Liver (tissue), 3 donors: ENCODE measurements at regions not wholly inside any gene's neighbourhood (a gene's known extent, or its start where the extent isn't known, plus 50 kb on each side); places are given as distances from the start of the nearest gene placed in this dataset.

Experiments used
- JUND ChIP-seq, 2 donors: IDR thresholded peaks; 2 replicates each; pipeline ENCODE4 v1.6.1; 2016; ENCODE audit warnings: antibody characterized with exemption in 2 of 2
- TF ChIP-seq, protein P1 (sequence below): fragments of 150-350 bp; IDR thresholded peaks from 2 replicates; pipeline ENCODE4 v1.5.1; 2017; ENCODE audit warnings: improper control_type of control experiment, low read depth, low read length; ENCODE audit not compliant: missing input control
- donor health status: healthy.
- donor health status: healthy.

DNA sequence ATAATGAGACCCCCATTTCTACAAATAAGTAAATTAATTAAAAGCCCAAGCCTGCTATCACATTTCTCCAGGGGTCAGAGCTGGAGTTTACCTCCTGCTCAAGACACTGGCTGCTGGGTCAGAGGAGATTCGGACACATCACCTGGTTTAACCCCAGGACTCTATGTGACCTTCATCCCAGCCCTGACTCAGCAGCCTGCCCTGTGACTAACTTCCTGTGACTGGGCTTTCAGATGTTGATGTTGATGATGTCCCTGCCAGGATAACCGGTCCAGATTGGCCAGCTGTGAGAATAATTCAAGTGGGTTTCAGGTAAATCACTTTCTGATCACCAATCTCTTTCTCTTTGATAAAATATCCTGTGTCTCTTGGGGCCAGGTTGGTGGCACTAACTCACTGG is 102.4 kb upstream of the MAML3 start:
- TF ChIP-seq, protein P1, sequence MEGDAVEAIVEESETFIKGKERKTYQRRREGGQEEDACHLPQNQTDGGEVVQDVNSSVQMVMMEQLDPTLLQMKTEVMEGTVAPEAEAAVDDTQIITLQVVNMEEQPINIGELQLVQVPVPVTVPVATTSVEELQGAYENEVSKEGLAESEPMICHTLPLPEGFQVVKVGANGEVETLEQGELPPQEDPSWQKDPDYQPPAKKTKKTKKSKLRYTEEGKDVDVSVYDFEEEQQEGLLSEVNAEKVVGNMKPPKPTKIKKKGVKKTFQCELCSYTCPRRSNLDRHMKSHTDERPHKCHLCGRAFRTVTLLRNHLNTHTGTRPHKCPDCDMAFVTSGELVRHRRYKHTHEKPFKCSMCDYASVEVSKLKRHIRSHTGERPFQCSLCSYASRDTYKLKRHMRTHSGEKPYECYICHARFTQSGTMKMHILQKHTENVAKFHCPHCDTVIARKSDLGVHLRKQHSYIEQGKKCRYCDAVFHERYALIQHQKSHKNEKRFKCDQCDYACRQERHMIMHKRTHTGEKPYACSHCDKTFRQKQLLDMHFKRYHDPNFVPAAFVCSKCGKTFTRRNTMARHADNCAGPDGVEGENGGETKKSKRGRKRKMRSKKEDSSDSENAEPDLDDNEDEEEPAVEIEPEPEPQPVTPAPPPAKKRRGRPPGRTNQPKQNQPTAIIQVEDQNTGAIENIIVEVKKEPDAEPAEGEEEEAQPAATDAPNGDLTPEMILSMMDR = no peak
- no peak for TF ChIP-seq JUND (IDR thresholded peaks at IDR 0.05)
